DOHH2 (cell line): ENCODE measurements at regions not wholly inside any gene's neighbourhood (a gene's known extent, or its start where the extent isn't known, plus 50 kb on each side); places are given as distances from the start of the nearest gene placed in this dataset.

Experiments
- H3F3A ChIP-seq: fragments of 200-600 bp; sonication (generic), shearing (Covaris generic); 2 replicates; pipeline ENCODE4 v1.6.0; 2016; ENCODE audit warnings: antibody characterized with exemption, mild to moderate bottlenecking; ENCODE audit not compliant: control insufficient read depth, insufficient read depth
- H3K27ac ChIP-seq: fragments of 200-600 bp; sonication (generic); 2 replicates; pipeline ENCODE4 v1.5.1; 2014; ENCODE audit warnings: low read depth, mild to moderate bottlenecking, low read length, moderate library complexity
- H3K27me3 ChIP-seq: fragments of 200-600 bp; sonication (generic); 2 replicates; pipeline ENCODE4 v1.6.1; 2014; ENCODE audit warnings: mild to moderate bottlenecking, low read length, mixed read lengths; ENCODE audit not compliant: control insufficient read depth
- H3K36me3 ChIP-seq: fragments of 200-600 bp; sonication (generic); 2 replicates; pipeline ENCODE4 v1.6.1; 2014; ENCODE audit warnings: mild to moderate bottlenecking, low read length, moderate library complexity, mixed read lengths; ENCODE audit not compliant: control insufficient read depth
- H3K4me1 ChIP-seq: fragments of 200-600 bp; sonication (generic); 2 replicates; pipeline ENCODE4 v1.6.1; 2014; ENCODE audit warnings: mild to moderate bottlenecking, low read length, mixed read lengths; ENCODE audit not compliant: control insufficient read depth
- H3K4me2 ChIP-seq: fragments of 200-600 bp; sonication (generic); 2 replicates; pipeline ENCODE4 v1.6.0; 2014; ENCODE audit warnings: mild to moderate bottlenecking, low read length, moderate library complexity
- H3K4me3 ChIP-seq: fragments of 200-600 bp; sonication (generic); 2 replicates; pipeline ENCODE4 v1.5.1; 2014; ENCODE audit warnings: mild to moderate bottlenecking, low read length, mixed read lengths
- H3K79me2 ChIP-seq: fragments of 200-600 bp; sonication (generic); 2 replicates; pipeline ENCODE4 v1.6.1; 2014; ENCODE audit warnings: mild to moderate bottlenecking, low read length, mixed read lengths; ENCODE audit not compliant: control insufficient read depth
- H3K9me2 ChIP-seq: fragments of 200-600 bp; sonication (generic); replicated peaks from 2 replicates; pipeline ENCODE4 v1.6.1; 2014; ENCODE audit warnings: mild to moderate bottlenecking, low read length, mixed read lengths; ENCODE audit not compliant: control insufficient read depth
- H3K9me3 ChIP-seq: fragments of 200-600 bp; sonication (generic); 2 replicates; pipeline ENCODE4 v1.6.1; 2014; ENCODE audit warnings: antibody characterized with exemption, low read length, mixed read lengths; ENCODE audit not compliant: control insufficient read depth, insufficient read depth
- H4K20me1 ChIP-seq: fragments of 200-600 bp; sonication (generic); 2 replicates; pipeline ENCODE4 v1.6.0; 2014; ENCODE audit warnings: low read depth, mild to moderate bottlenecking, antibody characterized with exemption, low read length, moderate library complexity; ENCODE audit not compliant: control insufficient read depth, insufficient read depth
- EZH2phosphoT487 ChIP-seq: fragments of 200-600 bp; sonication (generic); IDR thresholded peaks from 2 replicates; pipeline ENCODE4 v1.6.1; 2017; ENCODE audit warnings: borderline replicate concordance, mild to moderate bottlenecking, antibody characterized with exemption, low read length, moderate library complexity, mixed read lengths
- TF ChIP-seq, protein P1 (sequence below): fragments of 200-600 bp; sonication (generic); IDR thresholded peaks from one replicate; pipeline ENCODE4 v1.5.1; 2014; ENCODE audit warnings: antibody characterized with exemption, mild to moderate bottlenecking, low read depth, low read length; ENCODE audit not compliant: poor library complexity, severe bottlenecking

DNA sequence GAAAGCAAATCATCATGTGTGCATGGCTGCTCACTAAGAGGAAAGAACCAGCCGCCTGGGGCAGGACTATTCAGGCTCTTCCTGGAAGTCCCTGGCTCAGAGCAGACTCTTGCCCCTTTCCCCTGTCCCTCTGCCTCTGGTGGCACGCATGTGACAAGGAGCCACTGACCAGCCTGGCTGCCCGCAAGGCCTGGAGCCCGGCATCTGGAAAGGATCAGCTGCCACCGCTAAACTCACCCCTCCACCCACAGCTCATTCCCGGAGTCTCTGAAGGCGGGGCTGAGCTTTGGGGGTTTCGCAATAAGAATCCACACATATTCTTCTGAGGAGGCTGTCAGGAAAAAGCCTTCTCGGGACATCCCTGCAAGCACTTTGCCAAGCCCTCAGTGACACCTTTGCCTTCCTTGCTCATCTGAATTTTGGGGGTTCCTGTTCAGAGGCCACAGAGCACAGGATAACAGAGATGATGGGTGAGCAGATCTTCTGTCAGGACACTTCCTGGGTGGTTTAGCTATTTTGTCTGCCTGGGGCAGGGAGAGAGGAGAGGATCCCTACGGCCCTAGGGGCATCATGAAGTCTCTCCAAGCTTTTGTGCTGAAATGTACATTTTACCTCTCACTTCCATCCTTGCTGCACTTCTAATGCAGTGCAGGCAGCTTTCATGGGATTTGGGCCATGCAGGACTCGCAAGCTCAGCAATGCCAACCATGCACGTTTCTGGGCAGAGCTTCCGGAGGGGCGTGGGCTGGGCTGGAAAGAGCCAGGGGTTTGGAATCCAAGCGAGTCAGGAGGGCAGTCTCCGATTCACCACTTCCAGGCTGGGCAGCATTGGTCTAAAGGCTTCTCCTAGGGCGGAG lies 124.8 kb upstream of the MAP1LC3B2 start:
- no peaks in the 10 kb centered on the region for H4K20me1 ChIP-seq
- no peaks in the 10 kb centered on the region for H3K36me3 ChIP-seq
- no peak overlapping the region for H3K4me3 ChIP-seq
- no peak overlapping the region for H3K4me2 ChIP-seq
- H3K27ac ChIP-seq = no peak overlapping the region
- no peaks in the 10 kb centered on the region for H3F3A ChIP-seq
- H3K79me2 ChIP-seq = no peaks in the 10 kb centered on the region
- H3K9me3 ChIP-seq = no peaks in the 10 kb centered on the region
- H3K4me1 ChIP-seq = no peaks in the 10 kb centered on the region
- TF ChIP-seq, protein P1, sequence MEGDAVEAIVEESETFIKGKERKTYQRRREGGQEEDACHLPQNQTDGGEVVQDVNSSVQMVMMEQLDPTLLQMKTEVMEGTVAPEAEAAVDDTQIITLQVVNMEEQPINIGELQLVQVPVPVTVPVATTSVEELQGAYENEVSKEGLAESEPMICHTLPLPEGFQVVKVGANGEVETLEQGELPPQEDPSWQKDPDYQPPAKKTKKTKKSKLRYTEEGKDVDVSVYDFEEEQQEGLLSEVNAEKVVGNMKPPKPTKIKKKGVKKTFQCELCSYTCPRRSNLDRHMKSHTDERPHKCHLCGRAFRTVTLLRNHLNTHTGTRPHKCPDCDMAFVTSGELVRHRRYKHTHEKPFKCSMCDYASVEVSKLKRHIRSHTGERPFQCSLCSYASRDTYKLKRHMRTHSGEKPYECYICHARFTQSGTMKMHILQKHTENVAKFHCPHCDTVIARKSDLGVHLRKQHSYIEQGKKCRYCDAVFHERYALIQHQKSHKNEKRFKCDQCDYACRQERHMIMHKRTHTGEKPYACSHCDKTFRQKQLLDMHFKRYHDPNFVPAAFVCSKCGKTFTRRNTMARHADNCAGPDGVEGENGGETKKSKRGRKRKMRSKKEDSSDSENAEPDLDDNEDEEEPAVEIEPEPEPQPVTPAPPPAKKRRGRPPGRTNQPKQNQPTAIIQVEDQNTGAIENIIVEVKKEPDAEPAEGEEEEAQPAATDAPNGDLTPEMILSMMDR = no peak
- TF ChIP-seq EZH2phosphoT487 = no peak
- no peaks in the 10 kb centered on the region for H3K27me3 ChIP-seq
- H3K9me2 ChIP-seq = no peaks in the 10 kb centered on the region

DNA sequence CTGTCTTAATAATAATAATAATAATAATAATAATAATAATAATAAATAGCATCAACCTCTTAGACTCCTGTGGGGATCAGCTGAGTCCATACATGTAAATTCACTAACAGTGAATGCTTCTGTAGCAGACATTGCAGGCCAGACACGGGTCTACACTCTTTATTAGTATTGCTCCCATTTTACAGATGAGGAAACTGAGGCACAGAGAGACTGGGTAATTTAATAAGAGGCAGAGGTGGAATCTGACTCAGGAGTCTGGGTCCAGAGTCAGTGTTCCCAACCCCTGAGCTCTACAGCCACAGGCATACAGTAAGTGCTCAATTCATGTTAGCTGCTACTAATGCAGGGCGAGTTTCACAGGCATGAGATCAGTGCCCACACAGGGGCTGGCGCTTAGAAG lies 123.2 kb upstream of the MAP1LC3B2 start:
- no peaks in the 10 kb centered on the region for H3K9me2 ChIP-seq
- no peak overlapping the region for H3K27ac ChIP-seq
- H3K9me3 ChIP-seq = no peaks in the 10 kb centered on the region
- no peak overlapping the region for H3K4me3 ChIP-seq
- no peaks in the 10 kb centered on the region for H3K4me1 ChIP-seq
- H3K79me2 ChIP-seq = no peaks in the 10 kb centered on the region
- H3F3A ChIP-seq = no peaks in the 10 kb centered on the region
- TF ChIP-seq, protein P1 = no peak
- TF ChIP-seq EZH2phosphoT487 = no peak
- no peaks in the 10 kb centered on the region for H3K27me3 ChIP-seq
- no peaks in the 10 kb centered on the region for H4K20me1 ChIP-seq
- no peaks in the 10 kb centered on the region for H3K36me3 ChIP-seq
- H3K4me2 ChIP-seq = no peak overlapping the region

DNA sequence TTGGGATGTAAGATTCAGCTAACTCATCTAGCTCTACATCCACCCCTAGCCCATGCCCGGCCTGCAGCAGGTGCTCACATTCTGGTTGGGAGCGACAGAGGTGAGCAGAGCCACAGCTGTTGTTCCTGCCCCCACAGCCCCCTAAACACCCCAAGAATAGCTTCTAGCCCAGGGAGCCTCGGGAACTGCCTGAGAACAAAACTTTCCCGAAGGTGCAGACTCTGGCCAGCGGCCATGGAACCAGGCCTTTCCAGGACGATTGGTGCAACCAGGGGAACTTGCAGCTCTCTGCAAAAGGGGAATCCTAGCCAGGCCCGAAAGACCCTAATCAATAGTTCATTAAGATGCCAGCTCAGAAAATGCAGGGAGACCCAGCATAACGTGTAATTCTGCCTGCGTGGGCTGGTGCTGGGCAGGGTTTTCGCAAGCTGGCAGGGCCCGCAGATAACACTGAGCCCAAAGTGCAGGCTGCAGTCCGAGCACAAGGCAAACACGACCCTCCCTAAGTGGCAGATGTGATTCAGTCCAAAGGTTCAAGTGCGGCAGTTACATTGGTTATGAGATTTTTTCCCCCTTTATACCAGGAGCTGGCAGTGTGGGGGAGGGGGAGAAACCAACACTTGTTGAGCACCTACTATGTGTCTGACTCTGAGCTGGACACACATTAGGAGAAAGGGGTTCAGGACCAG lies 122.5 kb upstream of the MAP1LC3B2 start:
- H3K27me3 ChIP-seq = no peaks in the 10 kb centered on the region
- no peak overlapping the region for H3K4me3 ChIP-seq
- H3F3A ChIP-seq = no peaks in the 10 kb centered on the region
- no peaks in the 10 kb centered on the region for H3K9me3 ChIP-seq
- no peaks in the 10 kb centered on the region for H4K20me1 ChIP-seq
- no peaks in the 10 kb centered on the region for H3K79me2 ChIP-seq
- H3K4me1 ChIP-seq = no peaks in the 10 kb centered on the region
- no peaks in the 10 kb centered on the region for H3K36me3 ChIP-seq
- no peak overlapping the region for H3K4me2 ChIP-seq
- H3K9me2 ChIP-seq = no peaks in the 10 kb centered on the region
- H3K27ac ChIP-seq = no peak overlapping the region
- no peak for TF ChIP-seq EZH2phosphoT487

DNA sequence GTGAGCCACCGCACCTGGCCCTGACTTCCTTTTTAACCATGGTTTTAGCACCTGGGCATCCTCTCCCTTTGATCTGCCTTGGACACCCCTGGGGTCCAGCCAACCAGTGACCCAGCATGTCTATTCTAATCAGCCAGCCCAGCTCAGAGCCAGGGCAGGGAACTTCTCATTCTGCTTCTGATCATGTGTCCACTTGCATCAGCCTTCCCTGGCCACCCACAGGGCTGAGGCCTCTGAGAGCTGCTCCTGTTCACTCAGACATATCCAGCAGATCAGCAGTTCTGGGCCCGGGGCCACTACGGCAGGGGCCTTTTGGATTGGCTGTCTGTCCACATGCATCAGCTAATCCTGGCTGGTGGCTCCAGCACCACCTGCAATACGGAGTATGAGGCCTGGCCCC lies 117.9 kb upstream of the MAP1LC3B2 start:
- TF ChIP-seq EZH2phosphoT487 = no peak
- TF ChIP-seq, protein P1 = no peak
- no peaks in the 10 kb centered on the region for H3K27me3 ChIP-seq
- no peaks in the 10 kb centered on the region for H4K20me1 ChIP-seq
- H3K79me2 ChIP-seq = no peaks in the 10 kb centered on the region
- H3K9me3 ChIP-seq = no peaks in the 10 kb centered on the region
- H3K4me2 ChIP-seq = no peak overlapping the region
- no peaks in the 10 kb centered on the region for H3F3A ChIP-seq
- H3K4me3 ChIP-seq = no peak overlapping the region
- no peaks in the 10 kb centered on the region for H3K4me1 ChIP-seq
- H3K27ac ChIP-seq = no peak overlapping the region
- no peaks in the 10 kb centered on the region for H3K9me2 ChIP-seq
- no peaks in the 10 kb centered on the region for H3K36me3 ChIP-seq
